ENCODE measurements at regions not wholly inside any gene's neighbourhood (a gene's known extent, or its start where the extent isn't known, plus 50 kb on each side); places are given as distances from the start of the nearest gene placed in this dataset.

DNA sequence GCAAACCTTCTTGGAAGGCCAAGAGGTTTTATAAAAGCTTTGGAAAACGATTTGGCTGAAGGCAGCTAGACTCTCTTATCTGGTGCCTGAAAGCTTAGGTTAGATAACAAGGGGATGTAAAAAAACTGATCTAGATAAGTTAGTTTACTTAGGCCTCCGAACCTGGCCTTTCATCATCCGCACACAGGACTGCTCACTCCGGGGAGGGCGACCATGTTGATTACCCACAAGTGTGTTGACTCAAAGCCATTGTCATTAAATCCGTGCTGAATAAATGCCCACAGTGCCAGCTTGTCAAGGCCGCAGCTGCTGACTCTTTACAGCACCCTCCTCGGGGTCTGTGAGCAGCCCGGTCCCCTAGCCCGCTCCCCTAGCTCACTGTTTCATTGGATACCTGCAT lies 112.3 kb downstream of the ZFAND4 start:
- TF ChIP-seq NR2F2 (IDR thresholded peaks at IDR 0.05) (no peak), YY1 (IDR thresholded peaks at IDR 0.05) (no peak), GABPA (IDR thresholded peaks at IDR 0.05 in 1 of 2, conservative IDR thresholded peaks at IDR 0.05 in 1 of 2) (no peak), SP1 (IDR thresholded peaks at IDR 0.05) (no peak)
- TF ChIP-seq, protein P1, sequence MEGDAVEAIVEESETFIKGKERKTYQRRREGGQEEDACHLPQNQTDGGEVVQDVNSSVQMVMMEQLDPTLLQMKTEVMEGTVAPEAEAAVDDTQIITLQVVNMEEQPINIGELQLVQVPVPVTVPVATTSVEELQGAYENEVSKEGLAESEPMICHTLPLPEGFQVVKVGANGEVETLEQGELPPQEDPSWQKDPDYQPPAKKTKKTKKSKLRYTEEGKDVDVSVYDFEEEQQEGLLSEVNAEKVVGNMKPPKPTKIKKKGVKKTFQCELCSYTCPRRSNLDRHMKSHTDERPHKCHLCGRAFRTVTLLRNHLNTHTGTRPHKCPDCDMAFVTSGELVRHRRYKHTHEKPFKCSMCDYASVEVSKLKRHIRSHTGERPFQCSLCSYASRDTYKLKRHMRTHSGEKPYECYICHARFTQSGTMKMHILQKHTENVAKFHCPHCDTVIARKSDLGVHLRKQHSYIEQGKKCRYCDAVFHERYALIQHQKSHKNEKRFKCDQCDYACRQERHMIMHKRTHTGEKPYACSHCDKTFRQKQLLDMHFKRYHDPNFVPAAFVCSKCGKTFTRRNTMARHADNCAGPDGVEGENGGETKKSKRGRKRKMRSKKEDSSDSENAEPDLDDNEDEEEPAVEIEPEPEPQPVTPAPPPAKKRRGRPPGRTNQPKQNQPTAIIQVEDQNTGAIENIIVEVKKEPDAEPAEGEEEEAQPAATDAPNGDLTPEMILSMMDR (IDR thresholded peaks at IDR 0.05; ENCODE audit: low read depth, low read length, missing input control), result no peak
- TF ChIP-seq, protein P2, sequence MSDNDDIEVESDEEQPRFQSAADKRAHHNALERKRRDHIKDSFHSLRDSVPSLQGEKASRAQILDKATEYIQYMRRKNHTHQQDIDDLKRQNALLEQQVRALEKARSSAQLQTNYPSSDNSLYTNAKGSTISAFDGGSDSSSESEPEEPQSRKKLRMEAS (IDR thresholded peaks at IDR 0.05), result no peak
- TF ChIP-seq, protein P3, sequence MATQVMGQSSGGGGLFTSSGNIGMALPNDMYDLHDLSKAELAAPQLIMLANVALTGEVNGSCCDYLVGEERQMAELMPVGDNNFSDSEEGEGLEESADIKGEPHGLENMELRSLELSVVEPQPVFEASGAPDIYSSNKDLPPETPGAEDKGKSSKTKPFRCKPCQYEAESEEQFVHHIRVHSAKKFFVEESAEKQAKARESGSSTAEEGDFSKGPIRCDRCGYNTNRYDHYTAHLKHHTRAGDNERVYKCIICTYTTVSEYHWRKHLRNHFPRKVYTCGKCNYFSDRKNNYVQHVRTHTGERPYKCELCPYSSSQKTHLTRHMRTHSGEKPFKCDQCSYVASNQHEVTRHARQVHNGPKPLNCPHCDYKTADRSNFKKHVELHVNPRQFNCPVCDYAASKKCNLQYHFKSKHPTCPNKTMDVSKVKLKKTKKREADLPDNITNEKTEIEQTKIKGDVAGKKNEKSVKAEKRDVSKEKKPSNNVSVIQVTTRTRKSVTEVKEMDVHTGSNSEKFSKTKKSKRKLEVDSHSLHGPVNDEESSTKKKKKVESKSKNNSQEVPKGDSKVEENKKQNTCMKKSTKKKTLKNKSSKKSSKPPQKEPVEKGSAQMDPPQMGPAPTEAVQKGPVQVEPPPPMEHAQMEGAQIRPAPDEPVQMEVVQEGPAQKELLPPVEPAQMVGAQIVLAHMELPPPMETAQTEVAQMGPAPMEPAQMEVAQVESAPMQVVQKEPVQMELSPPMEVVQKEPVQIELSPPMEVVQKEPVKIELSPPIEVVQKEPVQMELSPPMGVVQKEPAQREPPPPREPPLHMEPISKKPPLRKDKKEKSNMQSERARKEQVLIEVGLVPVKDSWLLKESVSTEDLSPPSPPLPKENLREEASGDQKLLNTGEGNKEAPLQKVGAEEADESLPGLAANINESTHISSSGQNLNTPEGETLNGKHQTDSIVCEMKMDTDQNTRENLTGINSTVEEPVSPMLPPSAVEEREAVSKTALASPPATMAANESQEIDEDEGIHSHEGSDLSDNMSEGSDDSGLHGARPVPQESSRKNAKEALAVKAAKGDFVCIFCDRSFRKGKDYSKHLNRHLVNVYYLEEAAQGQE (IDR thresholded peaks at IDR 0.05), result no peak

Measured in liver (tissue), 3 donors.